DND-41 (cell line): ENCODE measurements at regions not wholly inside any gene's neighbourhood (a gene's known extent, or its start where the extent isn't known, plus 50 kb on each side); places are given as distances from the start of the nearest gene placed in this dataset.
A peak's percentile ranks its signal among the peaks of the same experiment; 100 is the strongest.

Experiments
- ATAC-seq: fragments of 200-7000 bp; cut with Tn5 transposase; 3 replicates; pipeline ENCODE4 v1.9.1; 2021; ENCODE audit warnings: low read depth; ENCODE audit not compliant: insufficient read depth
- DNase-seq: peaks from one replicate; pipeline ENCODE4 v3.0.0-alpha.2; 2020
- H2AFZ ChIP-seq: 2 replicates; pipeline ENCODE4 v1.6.0; 2012; ENCODE audit warnings: low read depth, low read length
- H3K27ac ChIP-seq: 2 replicates; pipeline ENCODE4 v1.5.1; 2012; ENCODE audit warnings: low read length, inconsistent platforms
- H3K27me3 ChIP-seq: fragments of 200-600 bp; sonication (generic); 2 replicates; pipeline ENCODE4 v1.6.0; 2012; ENCODE audit warnings: low read length, mild to moderate bottlenecking, inconsistent platforms; ENCODE audit not compliant: insufficient read depth, poor library complexity
- H3K36me3 ChIP-seq: 2 replicates; pipeline ENCODE4 v1.5.1; 2012; ENCODE audit warnings: low read length, inconsistent platforms; ENCODE audit not compliant: insufficient read depth
- H3K4me1 ChIP-seq: 2 replicates; pipeline ENCODE4 v1.5.1; 2012; ENCODE audit warnings: mild to moderate bottlenecking, low read length; ENCODE audit not compliant: insufficient read depth
- H3K4me2 ChIP-seq: 2 replicates; pipeline ENCODE4 v1.6.0; 2012; ENCODE audit warnings: mild to moderate bottlenecking, moderate library complexity, low read length, inconsistent platforms; ENCODE audit not compliant: insufficient read depth
- H3K4me3 ChIP-seq, 2 experiments: fragments of 200-600 bp in 1 of 2; shearing (Covaris generic) in 1 of 2; 2 replicates each; pipeline ENCODE4 v1.5.1; 2012 to 2016; ENCODE audit warnings: inconsistent platforms in 2 of 2, low read length in 2 of 2, mild to moderate bottlenecking in 2 of 2, low read depth in 1 of 2, moderate library complexity in 1 of 2
- H3K79me2 ChIP-seq: 2 replicates; pipeline ENCODE4 v1.6.0; 2012; ENCODE audit warnings: low read length, inconsistent platforms; ENCODE audit not compliant: insufficient read depth
- H3K9ac ChIP-seq: 2 replicates; pipeline ENCODE4 v1.6.0; 2012; ENCODE audit warnings: low read depth, mild to moderate bottlenecking, inconsistent platforms, low read length, moderate library complexity
- H3K9me3 ChIP-seq: 2 replicates; pipeline ENCODE4 v1.5.1; 2012; ENCODE audit warnings: low read length, moderate library complexity, mild to moderate bottlenecking, inconsistent platforms; ENCODE audit not compliant: insufficient read depth, severe bottlenecking
- H4K20me1 ChIP-seq: 2 replicates; pipeline ENCODE4 v1.6.0; 2012; ENCODE audit warnings: low read length; ENCODE audit not compliant: insufficient read depth
- EZH2 ChIP-seq: IDR thresholded peaks from 3 replicates; pipeline ENCODE4 v1.6.1; 2012; ENCODE audit warnings: borderline replicate concordance, low read depth, mild to moderate bottlenecking, moderate library complexity, low read length, inconsistent platforms; ENCODE audit not compliant: severe bottlenecking
- TF ChIP-seq, protein P1 (sequence below): IDR thresholded peaks from 2 replicates; pipeline ENCODE4 v1.5.1; 2012; ENCODE audit warnings: borderline replicate concordance, low read length, moderate library complexity, mild to moderate bottlenecking; ENCODE audit not compliant: poor library complexity, severe bottlenecking; ENCODE audit errors: extremely low read depth

GRCh38 chr1:224493269-224493668, 58.7 kb upstream of the WDR26 start:
- no peak overlapping the region for H3K9ac ChIP-seq
- H4K20me1 ChIP-seq: no peaks in the 10 kb centered on the region
- TF ChIP-seq, protein P1, sequence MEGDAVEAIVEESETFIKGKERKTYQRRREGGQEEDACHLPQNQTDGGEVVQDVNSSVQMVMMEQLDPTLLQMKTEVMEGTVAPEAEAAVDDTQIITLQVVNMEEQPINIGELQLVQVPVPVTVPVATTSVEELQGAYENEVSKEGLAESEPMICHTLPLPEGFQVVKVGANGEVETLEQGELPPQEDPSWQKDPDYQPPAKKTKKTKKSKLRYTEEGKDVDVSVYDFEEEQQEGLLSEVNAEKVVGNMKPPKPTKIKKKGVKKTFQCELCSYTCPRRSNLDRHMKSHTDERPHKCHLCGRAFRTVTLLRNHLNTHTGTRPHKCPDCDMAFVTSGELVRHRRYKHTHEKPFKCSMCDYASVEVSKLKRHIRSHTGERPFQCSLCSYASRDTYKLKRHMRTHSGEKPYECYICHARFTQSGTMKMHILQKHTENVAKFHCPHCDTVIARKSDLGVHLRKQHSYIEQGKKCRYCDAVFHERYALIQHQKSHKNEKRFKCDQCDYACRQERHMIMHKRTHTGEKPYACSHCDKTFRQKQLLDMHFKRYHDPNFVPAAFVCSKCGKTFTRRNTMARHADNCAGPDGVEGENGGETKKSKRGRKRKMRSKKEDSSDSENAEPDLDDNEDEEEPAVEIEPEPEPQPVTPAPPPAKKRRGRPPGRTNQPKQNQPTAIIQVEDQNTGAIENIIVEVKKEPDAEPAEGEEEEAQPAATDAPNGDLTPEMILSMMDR: no peak
- TF ChIP-seq EZH2: no peak
- H3K27ac ChIP-seq: no peak overlapping the region
- DNase-seq (no peak), ATAC-seq (no peak)
- no peaks in the 10 kb centered on the region for H3K9me3 ChIP-seq
- no peak overlapping the region for H2AFZ ChIP-seq
- H3K79me2 ChIP-seq: no peaks in the 10 kb centered on the region
- no peak overlapping the region for H3K4me2 ChIP-seq
- no peaks in the 10 kb centered on the region for H3K27me3 ChIP-seq
- H3K4me1 ChIP-seq: peaks cover 17% of the 10 kb centered on the region
- H3K4me3 ChIP-seq: no peak overlapping the region
- no peaks in the 10 kb centered on the region for H3K36me3 ChIP-seq

DNA sequence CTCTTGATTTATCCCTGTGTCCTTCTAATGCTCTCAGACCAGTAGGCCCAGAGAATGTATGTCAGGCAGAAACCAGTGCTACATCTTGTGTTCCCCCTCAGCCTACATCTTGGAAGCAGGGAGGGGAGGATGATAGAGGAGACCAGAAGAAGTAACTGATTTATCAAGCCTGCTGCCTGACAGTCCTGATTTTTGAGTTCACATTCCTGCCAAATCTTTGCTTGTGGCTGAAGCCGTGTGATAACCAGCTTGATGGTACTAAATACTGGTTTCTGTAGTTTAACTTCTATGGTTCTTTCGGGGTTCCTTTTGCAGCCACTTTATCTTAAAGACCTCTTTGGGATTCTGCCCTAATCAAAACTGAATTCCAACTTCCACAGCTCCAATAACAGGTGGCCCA, 59.7 kb upstream of the WDR26 start:
- H3K27me3 ChIP-seq: no peaks in the 10 kb centered on the region
- H3K9me3 ChIP-seq: no peaks in the 10 kb centered on the region
- H3K4me2 ChIP-seq: no peak overlapping the region
- no peak for DNase-seq
- no peak overlapping the region for H3K9ac ChIP-seq
- H2AFZ ChIP-seq: no peak overlapping the region
- no peak overlapping the region for H3K27ac ChIP-seq
- H3K79me2 ChIP-seq: no peaks in the 10 kb centered on the region
- peaks cover 27% of the 10 kb centered on the region for H3K4me1 ChIP-seq
- TF ChIP-seq, protein P1: no peak
- no peak for TF ChIP-seq EZH2
- H3K36me3 ChIP-seq: no peaks in the 10 kb centered on the region
- no peak overlapping the region for H3K4me3 ChIP-seq
- no peaks in the 10 kb centered on the region for H4K20me1 ChIP-seq
- no peak for ATAC-seq

DNA sequence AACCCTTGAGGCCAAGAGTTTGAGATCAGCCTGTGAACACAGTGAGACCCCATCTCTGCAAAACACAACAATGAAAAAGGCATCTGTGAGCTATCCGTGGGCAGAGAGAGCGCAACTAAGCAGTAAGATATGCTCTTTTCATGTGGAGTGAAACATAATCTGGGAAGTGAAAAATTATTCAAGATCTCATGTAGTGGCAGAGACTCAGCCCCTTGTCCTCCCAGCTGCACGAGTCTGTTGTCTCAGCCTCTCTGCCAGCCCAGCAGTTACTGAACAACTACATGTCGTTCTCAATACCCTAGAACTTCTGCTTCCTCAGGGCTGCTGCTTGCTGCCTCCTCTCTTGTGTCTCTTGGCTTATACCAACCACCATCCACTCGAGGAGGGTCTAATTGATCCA, 61.3 kb upstream of the WDR26 start:
- Histone ChIP-seq H3K9me3 (no peaks in the 10 kb centered on the region), H3K4me3 (no peak overlapping the region), H3K4me1 (peaks cover 42% of the 10 kb centered on the region), H3K79me2 (no peaks in the 10 kb centered on the region), H2AFZ (no peak overlapping the region; the same call in 1 of the 2 replicates), H3K27me3 (no peaks in the 10 kb centered on the region), H3K27ac (no peak overlapping the region), H3K4me2 (no peak overlapping the region), H3K9ac (no peak overlapping the region), H3K36me3 (no peaks in the 10 kb centered on the region), H4K20me1 (no peaks in the 10 kb centered on the region)
- ATAC-seq (no peak), DNase-seq (no peak)
- TF ChIP-seq, protein P1: no peak
- no peak for TF ChIP-seq EZH2

- Histone ChIP-seq H3K4me1 (peaks cover 52% of the 10 kb centered on the region), H2AFZ (no peak overlapping the region), H4K20me1 (no peaks in the 10 kb centered on the region), H3K36me3 (no peaks in the 10 kb centered on the region), H3K27me3 (no peaks in the 10 kb centered on the region), H3K27ac (peak overlapping the region; percentile 83; the same call in 1 of the 2 replicates), H3K9ac (no peak overlapping the region), H3K4me2 (no peak overlapping the region), H3K4me3 (no peak overlapping the region), H3K79me2 (no peaks in the 10 kb centered on the region), H3K9me3 (no peaks in the 10 kb centered on the region)
- no peak for DNase-seq
- ATAC-seq: no peak
- TF ChIP-seq, protein P1: no peak
- no peak for TF ChIP-seq EZH2
Observed at GRCh38 chr1:224496826-224497225, 62.2 kb upstream of the WDR26 start.
